ENCODE measurements at regions not wholly inside any gene's neighbourhood (a gene's known extent, or its start where the extent isn't known, plus 50 kb on each side); places are given as distances from the start of the nearest gene placed in this dataset.
A peak's percentile ranks its signal among the peaks of the same experiment; 100 is the strongest.
"Not testable (repeated sequence)": the region's sequence is repeated elsewhere in the genome, so short reads cannot be mapped to it uniquely, and the experiment has no call there.

- Histone ChIP-seq H3K4me3 (ENCODE audit: low read depth in 1 of 3, low read length in 3 of 3) (no peak overlapping the region), H3K36me3 (ENCODE audit: control insufficient read depth in 3 of 3, insufficient read depth in 2 of 3, low read depth in 1 of 3, low read length in 3 of 3) (no peaks in the 10 kb centered on the region), H3K27me3 (ENCODE audit: control insufficient read depth in 3 of 3, insufficient read depth in 3 of 3, low read length in 3 of 3) (peaks cover 0 to 3% (median 2%) of the 10 kb centered on the region in 3 donors), H3K4me1 (ENCODE audit: control insufficient read depth in 3 of 3, insufficient read depth in 2 of 3, low read depth in 1 of 3, low read length in 2 of 3) (peaks cover 0 to 12% (median 0%) of the 10 kb centered on the region in 3 donors), H3K27ac (ENCODE audit: low read depth in 1 of 3, low read length in 2 of 3) (no peak overlapping the region), H3K9me3 (ENCODE audit: control insufficient read depth in 2 of 2, insufficient read depth in 1 of 2, low read depth in 1 of 2, low read length in 1 of 2) (peaks cover 0 to 4% of the 10 kb centered on the region in 2 donors)
- FAIRE-seq, result no peak
- WGBS, 3 donors, result 90 to 96% (median 94%) methylated on average over 3 of the region's 3 CpGs
- no peak for DNase-seq
These were observed 104.4 kb upstream of the SYT6 start for GRCh38 chr1:114258074-114258473.

DNA sequence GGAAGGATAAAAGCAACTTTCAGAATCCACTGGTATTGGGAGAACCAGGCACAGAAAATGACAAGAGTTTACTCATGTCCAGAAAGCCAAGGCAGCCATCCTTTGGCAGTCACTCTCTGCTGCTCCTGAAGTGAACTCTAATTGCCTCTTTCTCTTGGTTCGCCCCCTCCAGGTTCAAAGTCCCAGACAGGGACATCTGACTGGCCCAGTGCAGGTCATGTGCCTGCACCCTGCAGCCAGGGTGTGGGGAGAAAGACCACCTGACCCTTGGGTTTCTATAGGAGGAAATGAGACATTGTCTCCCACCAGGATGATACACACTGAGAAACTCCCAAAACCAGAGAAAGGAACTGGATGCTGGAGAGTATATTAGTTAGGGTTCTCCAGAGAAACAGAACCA is 103.9 kb upstream of the SYT6 start:
- DNase-seq, result peak in 1 of 2 donors; percentile 41
- peaks cover 0 to 4% of the 10 kb centered on the region in 2 donors for H3K9me3 ChIP-seq (ENCODE audit: control insufficient read depth in 2 of 2, insufficient read depth in 1 of 2, low read depth in 1 of 2, low read length in 1 of 2)
- H3K4me3 ChIP-seq (ENCODE audit: low read depth in 1 of 3, low read length in 3 of 3), result no peak overlapping the region
- FAIRE-seq, result no peak
- H3K36me3 ChIP-seq (ENCODE audit: control insufficient read depth in 3 of 3, insufficient read depth in 2 of 3, low read depth in 1 of 3, low read length in 3 of 3), result no peaks in the 10 kb centered on the region
- peaks cover 0 to 3% (median 2%) of the 10 kb centered on the region in 3 donors for H3K27me3 ChIP-seq (ENCODE audit: control insufficient read depth in 3 of 3, insufficient read depth in 3 of 3, low read length in 3 of 3)
- H3K27ac ChIP-seq (ENCODE audit: low read depth in 1 of 3, low read length in 2 of 3), result no peak overlapping the region
- peaks cover 0 to 7% (median 0%) of the 10 kb centered on the region in 3 donors for H3K4me1 ChIP-seq (ENCODE audit: control insufficient read depth in 3 of 3, insufficient read depth in 2 of 3, low read depth in 1 of 3, low read length in 2 of 3)
- 29 to 75% (median 33%) methylated on average over 1 of the region's 1 CpG for WGBS, 3 donors

- DNase-seq, result no peak
- Histone ChIP-seq H3K36me3 (ENCODE audit: control insufficient read depth in 3 of 3, insufficient read depth in 2 of 3, low read depth in 1 of 3, low read length in 3 of 3) (no peaks in the 10 kb centered on the region), H3K4me1 (ENCODE audit: control insufficient read depth in 3 of 3, insufficient read depth in 2 of 3, low read depth in 1 of 3, low read length in 2 of 3) (no peaks in the 10 kb centered on the region), H3K9me3 (ENCODE audit: control insufficient read depth in 2 of 2, insufficient read depth in 1 of 2, low read depth in 1 of 2, low read length in 1 of 2) (peaks cover 0 to 4% of the 10 kb centered on the region in 2 donors), H3K27me3 (ENCODE audit: control insufficient read depth in 3 of 3, insufficient read depth in 3 of 3, low read length in 3 of 3) (no peaks in the 10 kb centered on the region), H3K4me3 (ENCODE audit: low read depth in 1 of 3, low read length in 3 of 3) (no peak overlapping the region), H3K27ac (ENCODE audit: low read depth in 1 of 3, low read length in 2 of 3) (no peak overlapping the region)
- 75 to 91% (median 83%) methylated on average over 1 of the region's 1 CpG for WGBS, 3 donors
- FAIRE-seq, result no peak
These were observed 100.2 kb upstream of the SYT6 start for GRCh38 chr1:114253900-114254299.

- DNase-seq, result no peak
- Histone ChIP-seq H3K27me3 (ENCODE audit: control insufficient read depth in 3 of 3, insufficient read depth in 3 of 3, low read length in 3 of 3) (no peaks in the 10 kb centered on the region), H3K27ac (ENCODE audit: low read depth in 1 of 3, low read length in 2 of 3) (no peak overlapping the region), H3K36me3 (ENCODE audit: control insufficient read depth in 3 of 3, insufficient read depth in 2 of 3, low read depth in 1 of 3, low read length in 3 of 3) (no peaks in the 10 kb centered on the region), H3K4me3 (ENCODE audit: low read depth in 1 of 3, low read length in 3 of 3) (no peak overlapping the region), H3K9me3 (ENCODE audit: control insufficient read depth in 2 of 2, insufficient read depth in 1 of 2, low read depth in 1 of 2, low read length in 1 of 2) (peaks cover 0 to 4% of the 10 kb centered on the region in 2 donors), H3K4me1 (ENCODE audit: control insufficient read depth in 3 of 3, insufficient read depth in 2 of 3, low read depth in 1 of 3, low read length in 2 of 3) (no peaks in the 10 kb centered on the region)
- 89 to 95% (median 90%) methylated on average over 4 of the region's 4 CpGs for WGBS, 3 donors
- FAIRE-seq, result no peak
These were observed 97.9 kb upstream of the SYT6 start for GRCh38 chr1:114251573-114251939.

GRCh38 chr1:114250683-114251572 is 97.3 kb upstream of the SYT6 start:
- Histone ChIP-seq H3K4me3 (ENCODE audit: low read depth in 1 of 3, low read length in 3 of 3) (no peak overlapping the region), H3K9me3 (ENCODE audit: control insufficient read depth in 2 of 2, insufficient read depth in 1 of 2, low read depth in 1 of 2, low read length in 1 of 2) (peaks cover 0 to 4% of the 10 kb centered on the region in 2 donors), H3K27ac (ENCODE audit: low read depth in 1 of 3, low read length in 2 of 3) (no peak overlapping the region), H3K4me1 (ENCODE audit: control insufficient read depth in 3 of 3, insufficient read depth in 2 of 3, low read depth in 1 of 3, low read length in 2 of 3) (no peaks in the 10 kb centered on the region), H3K36me3 (ENCODE audit: control insufficient read depth in 3 of 3, insufficient read depth in 2 of 3, low read depth in 1 of 3, low read length in 3 of 3) (no peaks in the 10 kb centered on the region), H3K27me3 (ENCODE audit: control insufficient read depth in 3 of 3, insufficient read depth in 3 of 3, low read length in 3 of 3) (no peaks in the 10 kb centered on the region)
- DNase-seq (no peak), FAIRE-seq (no peak)
- WGBS, 3 donors, result 80 to 89% (median 87%) methylated on average over 12 of the region's 12 CpGs

DNA sequence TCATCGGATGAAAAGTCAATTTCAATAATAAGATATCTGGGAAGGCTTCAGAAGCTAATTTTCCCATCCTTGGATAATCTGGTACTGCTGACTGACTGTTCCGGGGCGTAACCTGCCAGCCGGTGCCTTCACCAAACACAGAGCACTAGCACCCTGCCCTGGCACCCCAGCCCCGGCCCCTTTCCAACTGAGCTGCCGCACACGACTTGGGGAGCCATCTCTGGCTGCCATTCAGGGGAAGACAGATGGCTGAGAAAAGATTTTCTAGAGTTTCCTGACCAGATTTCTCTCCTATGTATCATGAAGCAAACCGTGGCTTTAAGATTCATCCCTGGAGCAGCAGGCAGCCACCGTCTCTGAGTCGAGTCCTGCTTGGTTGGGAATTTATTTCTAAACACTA is 96.0 kb upstream of the SYT6 start:
- Histone ChIP-seq H3K27ac (ENCODE audit: low read depth in 1 of 3, low read length in 2 of 3) (no peak overlapping the region), H3K27me3 (ENCODE audit: control insufficient read depth in 3 of 3, insufficient read depth in 3 of 3, low read length in 3 of 3) (no peaks in the 10 kb centered on the region), H3K36me3 (ENCODE audit: control insufficient read depth in 3 of 3, insufficient read depth in 2 of 3, low read depth in 1 of 3, low read length in 3 of 3) (no peaks in the 10 kb centered on the region), H3K9me3 (ENCODE audit: control insufficient read depth in 2 of 2, insufficient read depth in 1 of 2, low read depth in 1 of 2, low read length in 1 of 2) (peaks cover 0 to 4% of the 10 kb centered on the region in 2 donors), H3K4me3 (ENCODE audit: low read depth in 1 of 3, low read length in 3 of 3) (no peak overlapping the region), H3K4me1 (ENCODE audit: control insufficient read depth in 3 of 3, insufficient read depth in 2 of 3, low read depth in 1 of 3, low read length in 2 of 3) (no peaks in the 10 kb centered on the region)
- DNase-seq, result no peak
- no peak for FAIRE-seq
- 80 to 89% (median 82%) methylated on average over 10 of the region's 10 CpGs for WGBS, 3 donors

GRCh38 chr1:114248162-114248561 is 94.5 kb upstream of the SYT6 start:
- Histone ChIP-seq H3K9me3 (ENCODE audit: control insufficient read depth in 2 of 2, insufficient read depth in 1 of 2, low read depth in 1 of 2, low read length in 1 of 2) (no peaks in the 10 kb centered on the region), H3K27me3 (ENCODE audit: control insufficient read depth in 3 of 3, insufficient read depth in 3 of 3, low read length in 3 of 3) (no peaks in the 10 kb centered on the region), H3K4me3 (ENCODE audit: low read depth in 1 of 3, low read length in 3 of 3) (no peak overlapping the region), H3K27ac (ENCODE audit: low read depth in 1 of 3, low read length in 2 of 3) (no peak overlapping the region), H3K36me3 (ENCODE audit: control insufficient read depth in 3 of 3, insufficient read depth in 2 of 3, low read depth in 1 of 3, low read length in 3 of 3) (no peaks in the 10 kb centered on the region), H3K4me1 (ENCODE audit: control insufficient read depth in 3 of 3, insufficient read depth in 2 of 3, low read depth in 1 of 3, low read length in 2 of 3) (no peaks in the 10 kb centered on the region)
- FAIRE-seq (no peak), DNase-seq (no peak)
- 90 to 94% (median 93%) methylated on average over 3 of the region's 3 CpGs for WGBS, 3 donors

DNA sequence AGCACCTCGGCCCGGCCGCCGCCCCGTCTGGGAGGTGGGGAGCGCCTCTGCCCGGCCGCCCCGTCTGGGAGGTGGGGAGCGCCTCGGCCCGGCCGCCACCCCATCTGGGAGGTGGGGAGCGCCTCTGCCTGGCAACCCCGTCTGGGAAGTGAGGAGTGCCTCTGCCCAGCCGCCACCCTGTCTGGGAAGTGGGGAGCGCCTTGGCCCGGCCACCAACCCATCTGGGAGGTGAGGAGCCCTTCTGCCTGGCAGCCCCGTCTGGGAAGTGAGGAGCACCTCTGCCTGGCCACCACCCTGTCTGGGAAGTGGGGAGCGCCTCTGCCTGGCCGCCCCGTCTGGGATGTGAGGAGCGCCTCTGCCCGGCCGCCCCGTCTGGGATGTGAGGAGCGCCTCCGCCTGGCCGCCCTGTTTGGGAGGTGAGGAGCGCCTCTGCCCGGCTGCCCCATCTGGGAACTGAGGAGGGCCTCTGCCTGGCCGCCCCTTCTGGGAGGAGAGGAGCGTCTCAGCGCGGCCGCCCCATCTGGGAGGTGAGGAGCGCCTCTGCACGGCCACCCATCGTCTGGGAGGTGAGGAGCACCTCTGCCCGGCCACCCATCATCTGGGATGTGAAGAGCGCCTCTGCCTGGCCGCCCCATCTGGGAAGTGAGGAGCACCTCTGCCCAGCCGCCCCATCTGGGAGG is 89.0 kb upstream of the SYT6 start:
- not testable (repeated sequence) for FAIRE-seq; H3K36me3 ChIP-seq (ENCODE audit: control insufficient read depth in 3 of 3, insufficient read depth in 2 of 3, low read depth in 1 of 3, low read length in 3 of 3); H3K4me3 ChIP-seq (ENCODE audit: low read depth in 1 of 3, low read length in 3 of 3); DNase-seq; H3K27ac ChIP-seq (ENCODE audit: low read depth in 1 of 3, low read length in 2 of 3); H3K4me1 ChIP-seq (ENCODE audit: control insufficient read depth in 3 of 3, insufficient read depth in 2 of 3, low read depth in 1 of 3, low read length in 2 of 3); H3K9me3 ChIP-seq (ENCODE audit: control insufficient read depth in 2 of 2, insufficient read depth in 1 of 2, low read depth in 1 of 2, low read length in 1 of 2); H3K27me3 ChIP-seq (ENCODE audit: control insufficient read depth in 3 of 3, insufficient read depth in 3 of 3, low read length in 3 of 3)
- 88 to 95% (median 92%) methylated on average over 22 to 43 of the region's 43 CpGs for WGBS, 3 donors
